Mucosa of descending colon (tissue), 3 donors: ENCODE measurements at regions not wholly inside any gene's neighbourhood (a gene's known extent, or its start where the extent isn't known, plus 50 kb on each side); places are given as distances from the start of the nearest gene placed in this dataset.

ENCODE experiments used
- ATAC-seq: fragments of 200-7000 bp; cut with Tn5 transposase; one replicate; pipeline ENCODE4 v1.9.1; 2020; ENCODE audit warnings: mild to moderate bottlenecking, moderate library complexity
- DNase-seq, 3 donors: peaks; one replicate each; pipeline ENCODE4 v3.0.0-alpha.2; 2020
- H3K36me3 ChIP-seq: fragments of 200-600 bp; one replicate; pipeline ENCODE4 v1.8.0; 2021; ENCODE audit warnings: low read depth, mild to moderate bottlenecking
- H3K4me1 ChIP-seq: fragments of 200-600 bp; one replicate; pipeline ENCODE4 v1.8.0; 2021; ENCODE audit warnings: low read depth, mild to moderate bottlenecking
- H3K4me3 ChIP-seq: fragments of 200-600 bp; one replicate; pipeline ENCODE4 v1.8.0; 2021; ENCODE audit warnings: mild to moderate bottlenecking
- H3K9me3 ChIP-seq: fragments of 200-600 bp; one replicate; pipeline ENCODE4 v1.8.0; 2021; ENCODE audit warnings: mild to moderate bottlenecking
- intact Hi-C, 2 donors: fragments of 100-400 bp; cut with DNase I in 1 of 2; cut with micrococcal nuclease in 1 of 2; formaldehyde crosslinking; loops; one replicate each; pipeline versions ENCODE4 v1.11.0 to v1.11.1; 2022; cut with DNase I, micrococcal nuclease
- TF ChIP-seq, protein P1 (sequence below): fragments of 200-600 bp; IDR thresholded peaks from one replicate; pipeline ENCODE4 v1.8.0; 2022; ENCODE audit warnings: antibody characterized with exemption, mild to moderate bottlenecking
- donor health status: DM: no; HTN: no; CAD: no; lungs with moderate emphysema.
- donor health status: DM: no; HTN: no; CAD: no.
- donor health status: DM: no; HTN: yes; CAD: no.

DNA sequence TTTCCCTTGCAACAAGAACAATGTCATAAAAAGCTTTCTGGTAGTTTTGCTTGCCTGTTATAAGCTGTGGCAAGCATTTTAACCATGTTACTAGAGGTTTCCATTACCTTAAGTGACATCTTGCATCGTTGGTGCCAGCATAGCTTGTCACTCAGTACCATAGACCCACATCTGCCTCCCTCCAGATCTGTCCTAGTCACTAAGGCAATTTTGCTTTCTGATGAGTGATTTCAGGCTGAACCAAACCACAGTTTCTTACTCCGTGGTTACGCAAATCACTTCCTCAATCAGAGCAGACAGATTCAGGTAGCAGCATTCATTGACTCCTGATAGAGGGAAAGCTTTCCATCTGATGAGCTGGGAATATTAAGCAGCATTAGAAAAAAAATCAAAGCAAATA, 1057.5 kb upstream of the FAM98A start:
- Histone ChIP-seq H3K36me3 (no peaks in the 10 kb centered on the region), H3K4me3 (no peak overlapping the region), H3K4me1 (no peaks in the 10 kb centered on the region), H3K9me3 (peaks cover 5% of the 10 kb centered on the region)
- no peak for DNase-seq
- no peak for ATAC-seq
- TF ChIP-seq, protein P1, sequence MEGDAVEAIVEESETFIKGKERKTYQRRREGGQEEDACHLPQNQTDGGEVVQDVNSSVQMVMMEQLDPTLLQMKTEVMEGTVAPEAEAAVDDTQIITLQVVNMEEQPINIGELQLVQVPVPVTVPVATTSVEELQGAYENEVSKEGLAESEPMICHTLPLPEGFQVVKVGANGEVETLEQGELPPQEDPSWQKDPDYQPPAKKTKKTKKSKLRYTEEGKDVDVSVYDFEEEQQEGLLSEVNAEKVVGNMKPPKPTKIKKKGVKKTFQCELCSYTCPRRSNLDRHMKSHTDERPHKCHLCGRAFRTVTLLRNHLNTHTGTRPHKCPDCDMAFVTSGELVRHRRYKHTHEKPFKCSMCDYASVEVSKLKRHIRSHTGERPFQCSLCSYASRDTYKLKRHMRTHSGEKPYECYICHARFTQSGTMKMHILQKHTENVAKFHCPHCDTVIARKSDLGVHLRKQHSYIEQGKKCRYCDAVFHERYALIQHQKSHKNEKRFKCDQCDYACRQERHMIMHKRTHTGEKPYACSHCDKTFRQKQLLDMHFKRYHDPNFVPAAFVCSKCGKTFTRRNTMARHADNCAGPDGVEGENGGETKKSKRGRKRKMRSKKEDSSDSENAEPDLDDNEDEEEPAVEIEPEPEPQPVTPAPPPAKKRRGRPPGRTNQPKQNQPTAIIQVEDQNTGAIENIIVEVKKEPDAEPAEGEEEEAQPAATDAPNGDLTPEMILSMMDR, result no peak
- intact Hi-C loops, result no loop called here

DNA sequence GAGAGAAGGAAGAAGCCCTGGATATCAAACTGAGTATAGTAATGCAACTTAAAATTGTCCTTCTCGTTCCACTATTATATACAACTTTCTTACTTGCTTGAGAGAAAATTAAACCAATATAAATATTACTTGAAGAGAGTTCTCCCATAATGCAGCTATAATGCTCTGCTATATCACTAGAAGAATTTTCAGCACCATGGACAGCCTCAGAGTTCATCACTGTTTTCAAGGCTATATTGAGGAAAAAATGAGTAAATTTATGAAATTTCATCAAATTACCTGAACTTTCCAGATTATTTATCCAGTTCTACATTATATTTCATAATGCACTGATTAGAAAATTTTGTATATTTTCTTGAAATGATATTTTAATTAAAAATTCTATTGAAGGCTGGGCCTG, 1053.5 kb upstream of the FAM98A start:
- Histone ChIP-seq H3K36me3 (no peaks in the 10 kb centered on the region), H3K9me3 (peaks cover 5% of the 10 kb centered on the region), H3K4me3 (no peak overlapping the region), H3K4me1 (no peaks in the 10 kb centered on the region)
- TF ChIP-seq, protein P1, result no peak
- DNase-seq, result peak in 1 of 3 donors; percentile 20
- ATAC-seq, result no peak
- intact Hi-C loops, result no loop called here

DNA sequence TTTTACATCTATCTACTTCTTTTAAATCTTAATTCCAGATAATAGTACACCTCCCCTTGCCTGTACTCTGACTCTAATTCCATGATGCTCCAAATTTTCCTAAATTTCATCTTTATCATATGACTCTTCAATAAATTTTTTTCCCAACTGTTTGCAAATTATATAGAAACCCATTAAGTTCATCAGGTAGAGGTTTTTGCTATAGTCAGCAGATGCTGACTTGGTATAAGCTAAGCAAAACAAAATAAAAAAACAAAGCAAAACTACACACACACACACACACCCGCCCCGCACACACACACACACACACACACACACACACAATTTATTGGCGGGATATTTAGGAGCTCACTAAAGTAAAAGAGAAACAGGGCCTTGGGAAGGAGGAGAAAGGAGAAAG, 1047.8 kb upstream of the FAM98A start:
- no peak for ATAC-seq
- Histone ChIP-seq H3K4me3 (no peak overlapping the region), H3K4me1 (no peaks in the 10 kb centered on the region), H3K36me3 (no peaks in the 10 kb centered on the region), H3K9me3 (no peaks in the 10 kb centered on the region)
- no peak for DNase-seq
- TF ChIP-seq, protein P1, result no peak
- intact Hi-C loops, result no loop called here

DNA sequence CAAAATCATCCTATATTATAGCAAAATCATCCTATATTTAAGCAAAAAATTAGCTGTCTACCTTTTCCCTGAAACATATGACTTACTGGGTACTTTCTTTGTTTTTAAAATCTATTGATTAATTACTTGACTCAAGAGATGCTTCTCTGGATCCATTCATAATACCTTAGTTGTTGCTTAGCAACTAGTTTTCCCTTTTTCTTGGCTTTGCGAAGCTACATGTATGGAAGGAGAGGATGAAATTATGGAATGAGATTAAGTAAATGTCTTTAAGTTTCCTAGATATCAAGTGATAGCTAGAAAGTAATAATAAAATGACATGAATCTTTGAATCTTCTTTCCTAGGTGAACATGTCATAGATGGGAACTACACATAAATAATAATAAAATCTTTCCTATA, 1033.2 kb upstream of the FAM98A start:
- TF ChIP-seq, protein P1, result no peak
- Histone ChIP-seq H3K9me3 (peaks cover 3% of the 10 kb centered on the region), H3K4me1 (no peaks in the 10 kb centered on the region), H3K36me3 (no peaks in the 10 kb centered on the region), H3K4me3 (no peak overlapping the region)
- no peak for ATAC-seq
- no peak for DNase-seq
- intact Hi-C loops, result no loop called here

DNA sequence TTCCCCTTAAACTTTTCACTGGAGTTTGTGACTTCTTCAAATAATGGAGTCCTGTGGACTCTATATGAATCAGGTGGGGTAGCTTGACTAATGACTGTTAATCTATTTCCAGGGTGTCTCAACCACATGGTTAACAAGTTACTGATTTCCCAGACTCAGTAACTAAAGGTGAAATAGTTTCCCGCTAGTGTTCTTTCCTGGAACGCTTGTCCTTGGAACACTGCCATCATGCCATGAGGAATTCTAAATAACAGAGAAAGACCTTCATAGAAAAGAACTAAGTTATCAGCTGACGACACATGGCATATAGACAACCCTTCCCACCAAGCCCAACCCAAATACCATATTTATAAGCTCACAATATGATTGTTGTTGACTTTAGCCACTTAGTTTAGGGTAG, 1027.9 kb upstream of the FAM98A start:
- DNase-seq (peak in 1 of 3 donors; percentile 9), ATAC-seq (peak; percentile 56)
- TF ChIP-seq, protein P1, result no peak
- H3K4me1 ChIP-seq, result no peaks in the 10 kb centered on the region
- intact Hi-C loops, result no loop called here
- H3K4me3 ChIP-seq, result no peak overlapping the region
- no peaks in the 10 kb centered on the region for H3K36me3 ChIP-seq
- no peaks in the 10 kb centered on the region for H3K9me3 ChIP-seq

DNA sequence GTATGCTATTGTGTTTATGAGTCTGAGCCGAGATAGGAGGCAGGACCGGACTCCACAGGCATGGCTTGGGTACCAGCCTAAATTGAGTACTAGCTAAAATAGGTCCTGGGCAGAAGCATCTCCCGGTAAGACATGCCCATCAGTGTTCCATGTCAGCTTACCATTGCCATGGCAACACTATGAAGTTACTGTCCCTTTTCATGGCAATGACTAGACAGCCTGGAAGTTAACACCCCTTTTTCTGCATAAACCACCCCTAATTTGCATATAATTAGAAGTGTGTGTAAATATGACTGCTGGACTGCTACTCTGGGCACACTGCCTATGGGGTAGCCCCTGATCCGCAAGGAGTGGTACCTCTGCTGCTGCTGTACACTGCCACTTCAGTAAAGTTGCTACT, 1005.1 kb upstream of the FAM98A start:
- no peaks in the 10 kb centered on the region for H3K9me3 ChIP-seq
- intact Hi-C loops, result no loop called here
- no peak overlapping the region for H3K4me3 ChIP-seq
- H3K36me3 ChIP-seq, result no peaks in the 10 kb centered on the region
- no peaks in the 10 kb centered on the region for H3K4me1 ChIP-seq
- DNase-seq (no peak), ATAC-seq (no peak)
- TF ChIP-seq, protein P1, result no peak
